ENCODE measurements at regions not wholly inside any gene's neighbourhood (a gene's known extent, or its start where the extent isn't known, plus 50 kb on each side); places are given as distances from the start of the nearest gene placed in this dataset.
"Not testable (repeated sequence)": the region's sequence is repeated elsewhere in the genome, so short reads cannot be mapped to it uniquely, and the experiment has no call there.

DNA sequence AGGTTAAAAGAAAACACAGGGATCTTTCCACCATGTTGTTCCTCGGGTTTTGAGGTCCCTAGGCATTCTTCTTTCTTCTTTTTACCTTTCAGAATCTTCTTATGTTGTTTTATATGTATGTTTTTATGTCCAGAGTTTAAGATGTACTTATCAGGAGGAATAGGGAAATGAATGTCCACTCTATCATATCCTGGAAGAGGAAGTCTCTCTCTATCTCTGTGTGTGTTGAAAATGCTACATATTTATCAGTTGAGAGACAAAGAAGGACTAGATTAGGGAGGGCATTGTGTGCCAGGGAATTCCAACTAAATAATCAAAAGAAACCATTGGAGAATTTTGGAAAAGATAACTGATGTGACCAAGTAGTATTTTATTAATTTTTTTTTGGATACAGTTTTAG, 200.5 kb upstream of the POT1 start:
- no peak for DNase-seq (ENCODE audit: low spot score)

DNA sequence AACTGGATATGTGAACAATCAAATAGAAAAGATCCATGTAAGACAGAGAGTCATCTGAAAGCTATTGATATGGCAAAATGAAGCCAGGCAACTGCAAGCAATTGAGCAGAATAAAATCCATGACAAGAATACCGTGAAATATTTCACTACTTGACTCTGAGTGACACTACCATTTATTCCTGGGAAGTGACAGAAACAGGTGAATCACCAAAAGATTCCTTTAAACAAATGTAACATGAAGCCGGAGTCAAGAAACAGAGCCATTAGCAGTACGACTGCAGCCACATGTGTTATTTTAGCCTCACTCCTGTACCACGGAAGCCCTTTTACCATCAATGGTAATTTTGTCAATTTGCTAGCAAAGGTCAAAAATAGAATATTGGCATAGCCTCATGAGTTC, 197.7 kb upstream of the POT1 start:
- DNase-seq (ENCODE audit: low spot score), result no peak

DNA sequence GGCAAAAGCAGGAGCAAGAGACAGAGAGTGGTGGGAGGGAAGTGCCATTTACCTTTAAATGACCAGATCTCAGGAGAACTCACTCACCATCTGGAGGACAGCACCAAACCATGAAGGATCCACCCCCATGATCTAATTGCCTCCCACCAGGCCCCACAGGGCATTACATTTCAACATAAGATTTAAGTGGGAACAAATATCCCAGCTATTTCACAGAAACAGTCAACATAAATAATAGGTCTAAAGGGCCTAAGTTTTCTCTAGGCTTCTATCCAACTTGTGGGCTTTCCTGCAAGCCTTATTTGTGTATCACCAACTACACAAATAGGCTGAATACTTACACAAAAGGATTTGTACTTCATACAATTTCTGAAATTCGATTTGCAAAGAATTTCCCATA, 196.8 kb upstream of the POT1 start:
- no peak for DNase-seq (ENCODE audit: low spot score)

DNA sequence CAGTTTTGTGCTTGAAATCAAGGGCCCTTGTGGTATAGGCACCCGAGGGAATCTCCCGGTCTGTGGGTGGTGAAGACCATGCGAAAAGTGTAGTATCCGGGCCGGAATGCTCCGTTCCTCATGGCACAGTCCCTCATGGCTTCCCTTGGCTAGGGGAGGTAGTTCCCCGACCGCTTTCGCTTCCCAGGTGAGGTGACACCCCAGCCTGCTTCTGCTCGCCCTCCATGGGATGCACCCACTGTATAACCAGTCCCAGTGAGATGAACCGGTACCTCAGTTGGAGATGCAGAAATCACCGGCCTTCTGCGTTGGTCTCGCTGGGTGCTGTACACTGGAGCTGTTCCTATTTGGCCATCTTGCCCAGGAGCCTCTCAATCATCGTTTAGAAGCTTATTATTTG, 195.7 kb upstream of the POT1 start:
- no peak for DNase-seq (ENCODE audit: low spot score)

- no peak for DNase-seq (ENCODE audit: low spot score)
Measured at GRCh38 chr7:125122173-125122572, 192.5 kb upstream of the POT1 start.

DNA sequence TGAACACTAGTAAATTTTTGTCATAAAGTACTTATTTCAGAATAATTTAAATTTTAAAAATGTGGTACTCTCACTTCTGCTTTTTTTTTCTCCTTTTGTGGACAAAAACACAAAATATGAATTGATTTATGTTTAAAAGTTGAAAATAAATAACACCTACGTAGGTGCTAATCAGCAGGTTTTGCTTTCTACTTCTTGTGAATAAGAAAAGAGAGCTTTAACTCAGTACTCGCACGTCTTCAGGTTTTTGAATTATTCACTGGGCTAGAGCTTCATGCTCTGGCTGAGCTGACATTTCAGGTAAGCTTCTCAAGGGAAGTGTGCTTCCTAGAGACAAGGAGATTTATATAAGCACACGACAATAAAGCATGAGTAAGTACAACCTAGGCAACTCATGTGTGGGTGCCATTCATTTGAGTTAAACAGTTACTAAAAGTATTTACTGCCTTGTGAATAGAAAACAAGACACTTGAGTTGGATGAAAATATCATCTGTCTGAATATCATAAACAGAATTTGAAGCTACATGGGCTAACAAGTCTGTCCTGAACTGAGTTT, 190.0 kb upstream of the POT1 start:
- DNase-seq (ENCODE audit: low spot score), result no peak

DNA sequence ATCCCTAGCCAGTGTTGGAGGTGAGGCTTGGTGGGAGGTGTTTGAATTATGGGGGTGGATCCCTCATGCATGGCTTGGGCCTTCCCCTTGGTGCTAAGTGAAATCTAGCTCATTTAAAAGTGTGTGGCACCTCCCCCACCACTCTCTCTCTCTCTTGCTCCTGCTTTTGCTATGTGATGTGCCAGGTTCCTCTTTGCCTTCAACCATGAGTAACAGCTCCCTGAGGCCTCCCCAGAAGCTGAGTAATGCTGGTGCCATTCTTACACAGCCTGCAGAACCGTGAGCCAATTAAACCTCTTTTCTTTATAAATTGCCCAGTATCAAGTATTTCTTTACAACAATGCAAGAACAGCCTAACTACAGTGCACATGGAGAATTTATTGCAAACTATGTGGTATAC, 188.8 kb upstream of the POT1 start:
- DNase-seq (ENCODE audit: low spot score), result no peak

DNA sequence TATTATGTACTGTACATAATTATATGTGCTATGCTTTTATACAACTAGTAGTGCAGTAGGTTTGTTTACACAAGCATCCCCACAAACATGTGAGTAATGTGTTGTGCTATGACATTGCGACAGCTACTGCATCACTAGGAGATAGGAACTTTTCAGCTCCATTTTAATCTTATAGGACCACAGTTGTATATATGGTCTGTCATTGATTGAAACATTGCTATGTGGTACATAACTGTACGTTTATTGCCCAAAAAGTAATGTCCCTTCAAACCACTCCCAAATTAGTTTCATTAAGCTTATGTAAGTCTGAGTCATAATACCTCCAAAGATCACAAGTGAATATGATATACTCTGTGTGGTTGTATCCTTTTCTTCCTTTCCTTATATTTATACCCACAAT, 183.2 kb upstream of the POT1 start:
- peak; percentile 61 for DNase-seq (ENCODE audit: low spot score)

GRCh38 chr7:125099519-125099918, 169.9 kb upstream of the POT1 start:
- DNase-seq (ENCODE audit: low spot score), result no peak

DNA sequence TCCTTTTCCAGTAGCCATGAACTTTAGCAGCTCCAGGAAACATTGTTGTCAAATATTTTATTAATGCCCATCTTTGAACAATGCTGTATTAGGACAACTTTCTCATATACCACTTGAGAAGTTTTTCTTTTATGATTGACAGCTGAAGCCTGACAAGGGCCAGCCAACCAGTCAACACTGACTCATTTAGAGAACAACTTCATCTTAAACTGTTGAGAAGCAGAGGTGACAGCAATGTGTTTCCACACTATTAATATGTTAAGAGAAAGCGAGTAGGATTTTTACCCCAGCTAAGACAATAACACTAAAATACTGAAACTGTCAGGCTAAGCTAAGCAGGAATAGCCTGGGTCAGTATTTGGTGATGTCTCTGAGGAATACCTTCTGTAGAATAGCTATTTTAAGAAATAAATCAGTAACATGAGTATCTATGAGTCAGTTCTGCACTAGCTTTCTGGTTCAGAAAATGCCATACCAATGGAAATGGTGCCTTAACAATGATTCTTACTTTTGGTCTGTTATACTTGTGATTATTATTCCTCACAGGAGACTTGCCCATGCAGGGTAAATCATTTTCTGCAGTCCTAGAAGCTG, 168.8 kb upstream of the POT1 start:
- no peak for DNase-seq (ENCODE audit: low spot score)

- no peak for DNase-seq (ENCODE audit: low spot score)
Measured at GRCh38 chr7:125090596-125090995, 161.0 kb upstream of the POT1 start.

- no peak for DNase-seq (ENCODE audit: low spot score)
Measured at GRCh38 chr7:125089171-125089570, 159.5 kb upstream of the POT1 start.

- no peak for DNase-seq (ENCODE audit: low spot score)
Measured at GRCh38 chr7:125088555-125088954, 158.9 kb upstream of the POT1 start.

- DNase-seq (ENCODE audit: low spot score), result no peak
Measured at GRCh38 chr7:125085084-125085483, 155.5 kb upstream of the POT1 start.

- DNase-seq (ENCODE audit: low spot score), result no peak
Measured at GRCh38 chr7:125084196-125084595, 154.6 kb upstream of the POT1 start.

- DNase-seq (ENCODE audit: low spot score), result no peak
Measured at GRCh38 chr7:125074141-125074540, 144.5 kb upstream of the POT1 start.

GRCh38 chr7:125065546-125065945, 135.9 kb upstream of the POT1 start:
- DNase-seq (ENCODE audit: low spot score), result no peak

DNA sequence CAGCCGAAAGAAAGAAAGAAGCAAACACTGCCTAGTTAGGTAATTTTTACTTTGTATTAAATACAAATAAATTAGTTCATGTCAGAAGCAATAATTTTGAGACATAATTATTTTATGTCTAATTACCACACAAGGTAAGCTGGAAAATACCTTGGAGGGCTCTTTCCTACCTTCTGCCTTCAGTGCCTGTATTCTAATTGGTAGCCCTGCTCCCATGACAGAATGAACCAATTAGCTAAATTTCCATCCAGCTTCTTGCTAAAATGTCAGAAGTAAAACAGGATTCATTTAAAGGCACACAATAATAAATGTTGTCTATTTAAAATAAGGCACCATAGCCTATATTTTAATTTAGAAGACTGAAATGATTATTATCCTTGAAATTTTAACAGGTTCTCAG, 135.4 kb upstream of the POT1 start:
- DNase-seq (ENCODE audit: low spot score), result no peak

GRCh38 chr7:125061776-125062397, 132.3 kb upstream of the POT1 start:
- peak; percentile 68 for DNase-seq (ENCODE audit: low spot score)

- DNase-seq (ENCODE audit: low spot score), result not testable (repeated sequence)
Measured at GRCh38 chr7:125061083-125061745, 131.6 kb upstream of the POT1 start.

GRCh38 chr7:125059861-125060456, 130.3 kb upstream of the POT1 start:
- DNase-seq (ENCODE audit: low spot score), result peak; percentile 11

DNA sequence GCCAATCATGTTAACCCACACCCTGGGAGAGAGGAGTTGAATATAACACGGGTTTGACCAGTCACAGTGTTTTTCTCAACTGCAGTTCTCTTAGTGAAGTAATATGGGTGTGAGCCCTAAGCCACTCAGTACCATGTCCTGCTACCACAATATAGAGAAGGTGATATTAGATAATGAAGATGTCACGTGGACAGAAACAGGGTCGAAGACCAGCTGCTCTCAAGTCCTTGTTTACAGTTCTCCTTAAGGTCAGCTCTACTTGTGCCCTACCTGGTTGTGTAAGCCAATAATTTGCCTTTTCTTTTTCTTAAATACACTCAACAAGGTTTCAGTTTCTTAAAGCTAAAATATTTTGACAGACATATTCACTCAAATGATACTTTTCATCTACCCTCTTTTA, 128.3 kb upstream of the POT1 start:
- DNase-seq (ENCODE audit: low spot score), result no peak

GRCh38 chr7:125055376-125055775, 125.8 kb upstream of the POT1 start:
- no peak for DNase-seq (ENCODE audit: low spot score)
